Panc1 (cell line): ENCODE measurements at regions not wholly inside any gene's neighbourhood (a gene's known extent, or its start where the extent isn't known, plus 50 kb on each side); places are given as distances from the start of the nearest gene placed in this dataset.

Source experiments
- CTCF ChIP-seq: fragments of 450-650 bp; IDR thresholded peaks from 2 replicates; pipeline ENCODE4 v1.5.1; 2017; ENCODE audit warnings: mild to moderate bottlenecking
- POLR2AphosphoS5 ChIP-seq: IDR thresholded peaks from 2 replicates; pipeline ENCODE4 v1.6.1; 2012; ENCODE audit warnings: mild to moderate bottlenecking, low read depth, low read length, moderate library complexity
- SIN3A ChIP-seq: IDR thresholded peaks from 2 replicates; pipeline ENCODE4 v1.6.1; 2012; ENCODE audit warnings: low read depth, mild to moderate bottlenecking, low read length, moderate library complexity, borderline replicate concordance; ENCODE audit not compliant: insufficient read depth

- TF ChIP-seq CTCF (no peak), POLR2AphosphoS5 (no peak), SIN3A (no peak)
Measured at GRCh38 chr4:163654621-163655020, 160.1 kb downstream of the TMA16 start.
